Progenitor cell of endocrine pancreas (in vitro differentiated cells): ENCODE measurements at regions not wholly inside any gene's neighbourhood (a gene's known extent, or its start where the extent isn't known, plus 50 kb on each side); places are given as distances from the start of the nearest gene placed in this dataset.
"Not testable (repeated sequence)": the region's sequence is repeated elsewhere in the genome, so short reads cannot be mapped to it uniquely, and the experiment has no call there.

Source experiments
- DNase-seq: peaks from one replicate; pipeline ENCODE4 v3.0.0; 2021; ENCODE audit warnings: low spot score; ENCODE audit not compliant: unreplicated experiment
- H3K27ac Mint-ChIP-seq: 2 replicates; pipeline ENCODE4 v1.8.0; 2021; ENCODE audit warnings: mild to moderate bottlenecking, moderate library complexity, mixed read lengths
- H3K27me3 Mint-ChIP-seq: 2 replicates; pipeline ENCODE4 v1.8.0; 2021; ENCODE audit warnings: mixed read lengths
- H3K36me3 Mint-ChIP-seq: 2 replicates; pipeline ENCODE4 v1.8.0; 2022; ENCODE audit warnings: mixed read lengths; ENCODE audit not compliant: insufficient read depth
- H3K4me1 Mint-ChIP-seq: 2 replicates; pipeline ENCODE4 v1.8.0; 2021; ENCODE audit warnings: low read depth, mixed read lengths
- H3K4me3 Mint-ChIP-seq: 2 replicates; pipeline ENCODE4 v1.8.0; 2021; ENCODE audit warnings: low read depth, mild to moderate bottlenecking, moderate library complexity, mixed read lengths
- H3K9me3 Mint-ChIP-seq: 2 replicates; pipeline ENCODE4 v1.8.0; 2021; ENCODE audit warnings: low read depth, mixed read lengths
- CTCF ChIP-seq: fragments of 200-600 bp; sonication (generic); IDR thresholded peaks from one replicate; pipeline ENCODE4 v1.5.0; 2021; ENCODE audit warnings: antibody characterized with exemption, mild to moderate bottlenecking; ENCODE audit not compliant: unreplicated experiment

- Mint-ChIP-seq H3K27me3 (no peaks in the 10 kb centered on the region), H3K9me3 (no peaks in the 10 kb centered on the region), H3K4me1 (no peaks in the 10 kb centered on the region)
Observed at GRCh38 chr14:98008381-98009113, 1211.4 kb downstream of the VRK1 start.

GRCh38 chr14:98009177-98009576 is 1212.0 kb downstream of the VRK1 start:
- not testable (repeated sequence) for H3K27me3 Mint-ChIP-seq, H3K27ac Mint-ChIP-seq, H3K4me3 Mint-ChIP-seq, H3K36me3 Mint-ChIP-seq, H3K4me1 Mint-ChIP-seq, H3K9me3 Mint-ChIP-seq, DNase-seq

More at GRCh38 chr14:98008381-98009113, 1211.4 kb downstream of the VRK1 start:
- Mint-ChIP-seq H3K27ac (no peak overlapping the region), H3K36me3 (no peaks in the 10 kb centered on the region), H3K4me3 (no peak overlapping the region)
- TF ChIP-seq CTCF = no peak
- no peak for DNase-seq

GRCh38 chr14:98010784-98011183 is 1213.6 kb downstream of the VRK1 start:
- no peaks in the 10 kb centered on the region for H3K36me3 Mint-ChIP-seq

GRCh38 chr14:98014851-98015615 is 1217.9 kb downstream of the VRK1 start:
- Mint-ChIP-seq H3K4me3 (no peak overlapping the region), H3K9me3 (no peaks in the 10 kb centered on the region), H3K4me1 (peaks cover 4% of the 10 kb centered on the region), H3K27me3 (peaks cover 12% of the 10 kb centered on the region), H3K36me3 (no peaks in the 10 kb centered on the region), H3K27ac (no peak overlapping the region)
- DNase-seq = no peak
- TF ChIP-seq CTCF = no peak

More at GRCh38 chr14:98010784-98011183, 1213.6 kb downstream of the VRK1 start:
- no peak for DNase-seq
- no peaks in the 10 kb centered on the region for H3K9me3 Mint-ChIP-seq
- no peaks in the 10 kb centered on the region for H3K27me3 Mint-ChIP-seq
- H3K4me1 Mint-ChIP-seq = no peaks in the 10 kb centered on the region
- H3K27ac Mint-ChIP-seq = no peak overlapping the region
- no peak for TF ChIP-seq CTCF
- H3K4me3 Mint-ChIP-seq = no peak overlapping the region

GRCh38 chr14:98015921-98016320 is 1218.7 kb downstream of the VRK1 start:
- no peaks in the 10 kb centered on the region for H3K9me3 Mint-ChIP-seq
- DNase-seq = no peak
- H3K36me3 Mint-ChIP-seq = no peaks in the 10 kb centered on the region
- no peak overlapping the region for H3K27ac Mint-ChIP-seq
- no peak overlapping the region for H3K4me3 Mint-ChIP-seq
- H3K4me1 Mint-ChIP-seq = peaks cover 4% of the 10 kb centered on the region
- H3K27me3 Mint-ChIP-seq = peaks cover 15% of the 10 kb centered on the region
- TF ChIP-seq CTCF = no peak
